Tibial artery (tissue), 4 donors: ENCODE measurements at regions not wholly inside any gene's neighbourhood (a gene's known extent, or its start where the extent isn't known, plus 50 kb on each side); places are given as distances from the start of the nearest gene placed in this dataset.

Experiments used
- DNase-seq, 2 donors: peaks; one replicate each; pipeline ENCODE4 v3.0.0-alpha.2; 2019
- H3K27ac ChIP-seq, 2 donors: fragments of 200-600 bp; sonication (generic) in 1 of 2; 1 replicate in 1 of 2; 2 replicates in 1 of 2; pipeline ENCODE4 v1.5.1; 2018 to 2019; ENCODE audit warnings: mild to moderate bottlenecking in 1 of 2
- H3K27me3 ChIP-seq, 2 donors: fragments of 200-600 bp; sonication (generic) in 1 of 2; one replicate each; pipeline versions ENCODE4 v1.5.1 to v1.6.0; 2016 to 2019
- H3K36me3 ChIP-seq, 3 donors: fragments of 200-600 bp; sonication (generic) in 2 of 3; one replicate each; pipeline ENCODE4 v1.5.1; 2016 to 2019; ENCODE audit warnings: mild to moderate bottlenecking in 2 of 3
- H3K4me1 ChIP-seq, 4 donors: fragments of 200-600 bp; sonication (generic) in 2 of 4; 1 replicate in 3 of 4; 2 replicates in 1 of 4; pipeline ENCODE4 v1.5.1; 2016 to 2019
- H3K4me3 ChIP-seq, 2 donors: fragments of 200-600 bp; sonication (generic) in 1 of 2; 1 replicate in 1 of 2; 2 replicates in 1 of 2; pipeline ENCODE4 v1.5.1; 2018 to 2019; ENCODE audit warnings: mild to moderate bottlenecking in 2 of 2
- H3K9me3 ChIP-seq, 3 donors: fragments of 200-600 bp; sonication (generic) in 1 of 3; one replicate each; pipeline ENCODE4 v1.5.1; 2016 to 2019
- CTCF ChIP-seq, 2 experiments: fragments of 200-600 bp in 1 of 2; fragments of 450-650 bp in 1 of 2; IDR thresholded peaks; one replicate each; pipeline ENCODE4 v1.5.1; 2017 to 2019; ENCODE audit warnings: antibody characterized with exemption in 2 of 2, mild to moderate bottlenecking in 1 of 2, moderate library complexity in 1 of 2
- intact Hi-C: fragments of 100-400 bp; cut with DNase I; formaldehyde crosslinking; loops from one replicate; pipeline ENCODE4 v1.15.0; 2023; ENCODE audit warnings: low total_unique reads

DNA sequence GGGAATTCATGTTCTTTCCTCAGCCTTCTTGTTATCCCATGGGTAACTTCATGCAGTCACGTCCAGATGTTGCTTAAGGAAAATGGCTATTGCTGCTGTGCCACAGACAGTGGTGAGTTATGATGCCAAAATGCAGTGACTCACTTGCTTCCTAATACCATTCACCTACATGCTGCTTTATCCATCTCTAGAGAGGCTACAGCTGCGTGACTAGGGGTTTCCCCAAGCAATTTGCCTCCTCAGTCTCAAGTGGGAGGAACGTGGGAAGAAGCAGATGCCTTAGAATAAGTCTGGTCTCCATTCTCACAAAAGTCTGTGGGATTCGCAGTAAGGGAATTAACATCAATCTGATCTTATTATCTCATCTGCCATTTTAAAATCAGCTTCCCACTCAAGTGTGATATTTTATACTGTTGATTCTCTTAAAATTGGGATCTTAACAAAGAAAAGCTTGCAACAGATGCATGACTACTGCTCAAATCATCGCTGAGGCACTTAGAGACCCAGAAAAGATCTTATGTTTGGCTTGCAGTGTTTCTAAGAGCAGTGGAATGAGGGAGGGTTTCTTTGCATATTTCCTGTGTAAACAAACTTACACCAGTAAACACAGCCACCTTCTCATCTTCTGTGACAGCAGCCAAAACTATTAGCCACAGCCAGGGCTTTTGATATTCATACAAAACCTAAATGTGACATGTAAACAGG is 62.0 kb upstream of the ACP3 start:
- TF ChIP-seq CTCF (IDR thresholded peaks at IDR 0.05) = no peak
- Histone ChIP-seq H3K4me1 (no peaks in the 10 kb centered on the region), H3K27ac (no peak overlapping the region), H3K36me3 (no peaks in the 10 kb centered on the region), H3K27me3 (no peaks in the 10 kb centered on the region), H3K9me3 (no peaks in the 10 kb centered on the region), H3K4me3 (no peak overlapping the region)
- DNase-seq = no peak
- intact Hi-C loops = no loop called here

DNA sequence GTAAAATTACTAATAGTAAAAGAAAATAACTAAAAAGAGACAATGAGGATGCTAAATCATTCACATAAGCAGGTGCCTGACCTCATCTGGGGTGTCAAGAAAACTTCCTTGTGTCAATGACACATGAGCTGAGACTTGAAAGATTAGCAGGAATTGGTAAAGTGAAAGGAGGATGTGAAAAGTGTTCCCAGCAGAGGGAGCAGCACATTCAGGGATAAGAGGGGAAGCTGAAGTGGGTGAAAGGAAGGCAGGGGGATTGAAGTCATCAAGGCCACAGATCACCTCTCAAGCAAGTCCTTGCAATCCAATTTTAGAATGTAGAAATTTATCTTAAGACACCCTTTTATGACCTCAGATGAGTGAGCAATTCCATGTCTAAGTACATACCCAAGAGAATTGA is 60.2 kb upstream of the ACP3 start:
- no peaks in the 10 kb centered on the region for H3K9me3 ChIP-seq
- H3K27me3 ChIP-seq = no peaks in the 10 kb centered on the region
- no peak overlapping the region for H3K4me3 ChIP-seq
- intact Hi-C loops = no loop called here
- no peaks in the 10 kb centered on the region for H3K36me3 ChIP-seq
- DNase-seq = no peak
- no peak for TF ChIP-seq CTCF (IDR thresholded peaks at IDR 0.05)
- no peaks in the 10 kb centered on the region for H3K4me1 ChIP-seq
- no peak overlapping the region for H3K27ac ChIP-seq

- H3K27me3 ChIP-seq = no peaks in the 10 kb centered on the region
- no peak for TF ChIP-seq CTCF (IDR thresholded peaks at IDR 0.05)
- no peak overlapping the region for H3K4me3 ChIP-seq
- H3K4me1 ChIP-seq = no peaks in the 10 kb centered on the region
- intact Hi-C loops = no loop called here
- DNase-seq = no peak
- no peak overlapping the region for H3K27ac ChIP-seq
- H3K9me3 ChIP-seq = no peaks in the 10 kb centered on the region
- H3K36me3 ChIP-seq = no peaks in the 10 kb centered on the region
These were observed 55.7 kb upstream of the ACP3 start for GRCh38 chr3:132261506-132261905.

DNA sequence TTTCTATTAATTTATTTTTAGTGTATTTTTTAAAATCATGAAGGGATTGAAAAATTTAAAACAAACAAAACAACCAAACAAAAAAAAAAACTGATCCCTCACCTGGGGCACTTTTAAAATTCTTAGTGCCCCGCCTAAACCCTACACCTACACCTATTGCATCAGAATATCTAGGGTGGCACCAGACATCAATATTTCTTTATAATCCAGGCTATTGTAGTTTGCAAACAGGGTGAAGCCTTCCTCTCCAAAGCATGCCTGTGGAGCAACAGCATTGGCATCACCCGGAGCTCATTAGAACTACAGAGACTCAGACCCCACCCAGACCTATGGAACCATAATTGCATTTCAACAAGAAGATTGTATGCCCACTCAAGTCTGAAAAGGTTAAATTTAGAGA is 54.9 kb upstream of the ACP3 start:
- Histone ChIP-seq H3K4me3 (no peak overlapping the region), H3K9me3 (no peaks in the 10 kb centered on the region), H3K27me3 (no peaks in the 10 kb centered on the region), H3K27ac (no peak overlapping the region), H3K36me3 (no peaks in the 10 kb centered on the region), H3K4me1 (no peaks in the 10 kb centered on the region)
- TF ChIP-seq CTCF (IDR thresholded peaks at IDR 0.05) = no peak
- no peak for DNase-seq
- intact Hi-C loops = no loop called here

- intact Hi-C loops = no loop called here
- no peak for TF ChIP-seq CTCF (IDR thresholded peaks at IDR 0.05)
- H3K27ac ChIP-seq = no peak overlapping the region
- DNase-seq = no peak
- H3K27me3 ChIP-seq = no peaks in the 10 kb centered on the region
- H3K9me3 ChIP-seq = no peaks in the 10 kb centered on the region
- H3K4me1 ChIP-seq = no peaks in the 10 kb centered on the region
- no peaks in the 10 kb centered on the region for H3K36me3 ChIP-seq
- no peak overlapping the region for H3K4me3 ChIP-seq
These were observed 54.3 kb upstream of the ACP3 start for GRCh38 chr3:132262956-132263355.

- no peak overlapping the region for H3K4me3 ChIP-seq
- no peak for DNase-seq
- no peaks in the 10 kb centered on the region for H3K27me3 ChIP-seq
- no peaks in the 10 kb centered on the region for H3K9me3 ChIP-seq
- H3K4me1 ChIP-seq = no peaks in the 10 kb centered on the region
- no peak for TF ChIP-seq CTCF (IDR thresholded peaks at IDR 0.05)
- no peaks in the 10 kb centered on the region for H3K36me3 ChIP-seq
- intact Hi-C loops = no loop called here
- H3K27ac ChIP-seq = no peak overlapping the region
These were observed 52.2 kb upstream of the ACP3 start for GRCh38 chr3:132265028-132265427.
